K562 (cell line): ENCODE measurements at regions not wholly inside any gene's neighbourhood (a gene's known extent, or its start where the extent isn't known, plus 50 kb on each side); places are given as distances from the start of the nearest gene placed in this dataset.

Experiments
- ATAC-seq: fragments of 200-7000 bp; cut with Tn5 transposase; 3 replicates; pipeline ENCODE4 v1.9.1; 2020; ENCODE audit warnings: moderate library complexity
- BruUV-seq: library from RNA; stranded (reverse); fragments of 400-500 nt; replicated peaks from 2 replicates; lab custom pipeline; 2021; lab: Mats Ljungman, UMichigan
- CTCF ChIA-PET: fragments of 300-600 bp; formaldehyde crosslinking; extraction: SDS; loops from one replicate; lab custom pipeline; 2021; ENCODE audit warnings: low intra/inter-chr PET ratio; lab: Yijun Ruan, JAX
- POLR2A ChIA-PET: fragments of 300-600, 350-650 bp; sonication (Branson Sonifier 250); formaldehyde crosslinking; extraction: SDS; loops from one replicate; lab custom pipeline; 2021; ENCODE audit warnings: antibody characterized with exemption, inconsistent platforms; lab: Yijun Ruan, JAX
- DNase-seq, 4 experiments: peaks; one replicate each; pipeline versions ENCODE4 v3.0.0 to v3.0.0-alpha.2; 2011 to 2018; ENCODE audit warnings: low spot score in 3 of 4, mixed read lengths in 3 of 4; ENCODE audit errors: extremely low read depth in 1 of 4
- FAIRE-seq: peaks from 2 replicates; lab custom pipeline; 2011; peaks lifted over from hg19 to GRCh38; lab: Jason Lieb, UNC
- H2AFZ ChIP-seq: 2 replicates; pipeline ENCODE4 v1.6.0; 2011; ENCODE audit warnings: low read depth, low read length, control low read depth, inconsistent platforms
- H3K27ac ChIP-seq: fragments of 200-600 bp; 3 replicates; pipeline ENCODE4 v1.8.0; 2011; ENCODE audit warnings: low read depth, mild to moderate bottlenecking, control low read depth, inconsistent platforms, low read length, moderate library complexity, mixed read lengths; ENCODE audit errors: extremely low read depth
- H3K27me3 ChIP-seq, 2 experiments: fragments of 300-600 bp in 1 of 2; 2 replicates in 1 of 2; 3 replicates in 1 of 2; pipeline versions ENCODE4 v1.6.0 to v1.8.0; 2011; ENCODE audit warnings: inconsistent platforms in 2 of 2, low read length in 2 of 2, mild to moderate bottlenecking in 1 of 2, mixed read lengths in 1 of 2, moderate library complexity in 1 of 2; ENCODE audit not compliant: control insufficient read depth in 2 of 2, insufficient read depth in 2 of 2
- H3K36me3 ChIP-seq: fragments of 300-600 bp; 3 replicates; pipeline ENCODE4 v1.8.0; 2011; ENCODE audit warnings: mild to moderate bottlenecking, low read length, inconsistent platforms; ENCODE audit not compliant: control insufficient read depth, insufficient read depth
- H3K4me1 ChIP-seq, 2 experiments: fragments of 200-600 bp in 1 of 2; replicated peaks in 1 of 2; 2 replicates in 1 of 2; 3 replicates in 1 of 2; pipeline versions ENCODE4 v1.5.1 to v1.8.0; 2011; ENCODE audit warnings: inconsistent platforms in 2 of 2, low read length in 2 of 2, mild to moderate bottlenecking in 1 of 2, mixed read lengths in 1 of 2, moderate library complexity in 1 of 2; ENCODE audit not compliant: control insufficient read depth in 2 of 2, insufficient read depth in 2 of 2
- H3K4me2 ChIP-seq: 2 replicates; pipeline ENCODE4 v1.6.1; 2011; ENCODE audit warnings: low read length, control low read depth, inconsistent platforms, mixed read lengths; ENCODE audit not compliant: insufficient read depth
- H3K4me3 ChIP-seq: fragments of 200-600 bp; sonication (generic), shearing (Covaris generic); 2 replicates; pipeline ENCODE4 v1.5.1; 2016; ENCODE audit warnings: control low read depth, inconsistent platforms
- H3K79me2 ChIP-seq: fragments of 200-600 bp; 3 replicates; pipeline ENCODE4 v1.8.0; 2011; ENCODE audit warnings: low read length, inconsistent platforms; ENCODE audit not compliant: control insufficient read depth, insufficient read depth
- H3K9ac ChIP-seq, 2 experiments: 2 replicates each; pipeline versions ENCODE4 v1.6.0 to v1.6.1; 2011; ENCODE audit warnings: low read depth in 2 of 2, low read length in 2 of 2, control low read depth in 1 of 2, inconsistent platforms in 1 of 2, mild to moderate bottlenecking in 1 of 2, mixed read lengths in 1 of 2; ENCODE audit not compliant: insufficient read depth in 1 of 2
- H3K9me1 ChIP-seq: one replicate; pipeline ENCODE4 v1.6.0; 2011; ENCODE audit warnings: inconsistent platforms, mild to moderate bottlenecking, low read length, moderate library complexity; ENCODE audit not compliant: control insufficient read depth, insufficient read depth
- H3K9me3 ChIP-seq: replicated peaks from 2 replicates; pipeline ENCODE4 v1.5.1; 2011; ENCODE audit warnings: low read depth, low read length, inconsistent platforms; ENCODE audit not compliant: control insufficient read depth, insufficient read depth
- H4K20me1 ChIP-seq: replicated peaks from 2 replicates; pipeline ENCODE4 v1.6.1; 2011; ENCODE audit warnings: low read length, inconsistent platforms, mixed read lengths; ENCODE audit not compliant: control insufficient read depth, insufficient read depth
- ETV1 ChIP-seq: fragments of 450-650 bp; conservative IDR thresholded peaks from 2 replicates; pipeline ENCODE4 v1.6.1; 2016; ENCODE audit warnings: missing genetic modification characterization, control low read depth, low read depth, missing compliant biosample characterization
- NFRKB ChIP-seq: fragments of 450-650 bp; IDR thresholded peaks from 2 replicates; pipeline ENCODE4 v1.6.1; 2016; ENCODE audit warnings: low read depth
- NR3C1 ChIP-seq: sonication (generic); formaldehyde crosslinking; IDR thresholded peaks from 2 replicates; pipeline ENCODE4 v1.8.1; 2022; ENCODE audit warnings: missing genetic modification reagents
- RNF2 ChIP-seq: sonication (generic); IDR thresholded peaks from 2 replicates; pipeline ENCODE4 v1.6.1; 2016
- SAP30 ChIP-seq: fragments of 200-600 bp; sonication (generic); IDR thresholded peaks from 2 replicates; pipeline ENCODE4 v1.6.1; 2012; ENCODE audit warnings: borderline replicate concordance, low read depth, mild to moderate bottlenecking, moderate library complexity, low read length, control low read depth, inconsistent platforms; ENCODE audit not compliant: insufficient read depth, poor library complexity, severe bottlenecking
- YY1 ChIP-seq, 3 experiments: IDR thresholded peaks; 2 replicates each; pipeline ENCODE4 v1.6.1; 2011; ENCODE audit warnings: low read length in 2 of 3, mild to moderate bottlenecking in 2 of 3, moderate library complexity in 2 of 3, borderline replicate concordance in 1 of 3, control low read depth in 1 of 3, low read depth in 1 of 3; ENCODE audit not compliant: insufficient read depth in 3 of 3, insufficient replicate concordance in 2 of 3, control insufficient read depth in 1 of 3, insufficient read length in 1 of 3; ENCODE audit errors: extremely low read depth in 1 of 3
- ZNF586 ChIP-seq: fragments of 450-650 bp; formaldehyde crosslinking; conservative IDR thresholded peaks from 2 replicates; pipeline ENCODE4 v1.4.0; 2020; ENCODE audit warnings: mild to moderate bottlenecking, moderate library complexity
- whole genome bisulfite sequencing: fragments of 100-300 bp; shearing (Covaris generic); methylation state at CpG from one replicate; pipeline ENCODE4 v1.1.6; 2016; ENCODE audit warnings: low coverage, mixed read lengths; ENCODE audit not compliant: insufficient coverage; ENCODE audit errors: missing lambda C conversion rate; 5-methylcytosine and 5-hydroxymethylcytosine counted together
- in situ Hi-C: fragments of 300-500 bp; cut with MboI; formaldehyde crosslinking; loops from 4 replicates; pipeline ENCODE4 v1.15.0; 2018; ENCODE audit warnings: inconsistent platforms, mixed read lengths
- intact Hi-C: fragments of 100-400 bp; cut with micrococcal nuclease; formaldehyde crosslinking; loops from 2 replicates; pipeline ENCODE4 v1.14.2; 2022
- TF ChIP-seq, protein P1 (sequence below): sonication (generic); formaldehyde crosslinking; IDR thresholded peaks from 2 replicates; pipeline ENCODE4 v1.8.0; 2022; ENCODE audit warnings: mild to moderate bottlenecking, missing genetic modification reagents
- TF ChIP-seq, protein P2 (sequence below): sonication (generic); formaldehyde crosslinking; IDR thresholded peaks from 2 replicates; pipeline ENCODE4 v1.8.0; 2023; ENCODE audit warnings: mild to moderate bottlenecking, missing genetic modification reagents

DNA sequence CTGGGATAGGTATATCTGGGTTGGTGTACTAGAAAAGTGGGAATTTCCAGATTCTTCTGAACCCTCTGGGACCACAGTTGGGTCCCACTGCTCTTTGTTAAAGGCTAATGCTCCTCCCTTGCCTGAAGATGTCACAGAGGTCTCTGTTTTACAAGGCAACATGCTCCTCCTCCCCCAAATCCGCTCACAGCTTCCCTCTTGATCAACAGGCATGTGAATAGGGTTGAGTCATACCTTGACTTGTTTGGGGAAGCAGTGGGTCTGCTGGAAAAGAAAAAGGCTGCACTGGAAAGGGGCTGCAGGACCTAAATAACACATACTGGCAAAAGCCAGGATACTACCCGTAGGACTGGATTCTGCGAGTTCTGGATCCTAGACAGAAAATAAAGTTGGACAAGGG is 165.4 kb upstream of the TMEM260 start:
- in situ Hi-C loops: no loop called here
- Histone ChIP-seq H3K4me1 (no peaks in the 10 kb centered on the region), H3K27me3 (no peaks in the 10 kb centered on the region), H3K27ac (no peak overlapping the region), H3K9ac (no peak overlapping the region)
- ATAC-seq: no peak
- no TSS peak for BruUV-seq
- TF ChIP-seq, protein P1, sequence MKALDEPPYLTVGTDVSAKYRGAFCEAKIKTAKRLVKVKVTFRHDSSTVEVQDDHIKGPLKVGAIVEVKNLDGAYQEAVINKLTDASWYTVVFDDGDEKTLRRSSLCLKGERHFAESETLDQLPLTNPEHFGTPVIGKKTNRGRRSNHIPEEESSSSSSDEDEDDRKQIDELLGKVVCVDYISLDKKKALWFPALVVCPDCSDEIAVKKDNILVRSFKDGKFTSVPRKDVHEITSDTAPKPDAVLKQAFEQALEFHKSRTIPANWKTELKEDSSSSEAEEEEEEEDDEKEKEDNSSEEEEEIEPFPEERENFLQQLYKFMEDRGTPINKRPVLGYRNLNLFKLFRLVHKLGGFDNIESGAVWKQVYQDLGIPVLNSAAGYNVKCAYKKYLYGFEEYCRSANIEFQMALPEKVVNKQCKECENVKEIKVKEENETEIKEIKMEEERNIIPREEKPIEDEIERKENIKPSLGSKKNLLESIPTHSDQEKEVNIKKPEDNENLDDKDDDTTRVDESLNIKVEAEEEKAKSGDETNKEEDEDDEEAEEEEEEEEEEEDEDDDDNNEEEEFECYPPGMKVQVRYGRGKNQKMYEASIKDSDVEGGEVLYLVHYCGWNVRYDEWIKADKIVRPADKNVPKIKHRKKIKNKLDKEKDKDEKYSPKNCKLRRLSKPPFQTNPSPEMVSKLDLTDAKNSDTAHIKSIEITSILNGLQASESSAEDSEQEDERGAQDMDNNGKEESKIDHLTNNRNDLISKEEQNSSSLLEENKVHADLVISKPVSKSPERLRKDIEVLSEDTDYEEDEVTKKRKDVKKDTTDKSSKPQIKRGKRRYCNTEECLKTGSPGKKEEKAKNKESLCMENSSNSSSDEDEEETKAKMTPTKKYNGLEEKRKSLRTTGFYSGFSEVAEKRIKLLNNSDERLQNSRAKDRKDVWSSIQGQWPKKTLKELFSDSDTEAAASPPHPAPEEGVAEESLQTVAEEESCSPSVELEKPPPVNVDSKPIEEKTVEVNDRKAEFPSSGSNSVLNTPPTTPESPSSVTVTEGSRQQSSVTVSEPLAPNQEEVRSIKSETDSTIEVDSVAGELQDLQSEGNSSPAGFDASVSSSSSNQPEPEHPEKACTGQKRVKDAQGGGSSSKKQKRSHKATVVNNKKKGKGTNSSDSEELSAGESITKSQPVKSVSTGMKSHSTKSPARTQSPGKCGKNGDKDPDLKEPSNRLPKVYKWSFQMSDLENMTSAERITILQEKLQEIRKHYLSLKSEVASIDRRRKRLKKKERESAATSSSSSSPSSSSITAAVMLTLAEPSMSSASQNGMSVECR (CRISPR knock-in tag): no peak
- TF ChIP-seq SAP30: no peak
- TF ChIP-seq NR3C1 (CRISPR knock-in tag): no peak
- TF ChIP-seq NFRKB: no peak
- TF ChIP-seq, protein P2, sequence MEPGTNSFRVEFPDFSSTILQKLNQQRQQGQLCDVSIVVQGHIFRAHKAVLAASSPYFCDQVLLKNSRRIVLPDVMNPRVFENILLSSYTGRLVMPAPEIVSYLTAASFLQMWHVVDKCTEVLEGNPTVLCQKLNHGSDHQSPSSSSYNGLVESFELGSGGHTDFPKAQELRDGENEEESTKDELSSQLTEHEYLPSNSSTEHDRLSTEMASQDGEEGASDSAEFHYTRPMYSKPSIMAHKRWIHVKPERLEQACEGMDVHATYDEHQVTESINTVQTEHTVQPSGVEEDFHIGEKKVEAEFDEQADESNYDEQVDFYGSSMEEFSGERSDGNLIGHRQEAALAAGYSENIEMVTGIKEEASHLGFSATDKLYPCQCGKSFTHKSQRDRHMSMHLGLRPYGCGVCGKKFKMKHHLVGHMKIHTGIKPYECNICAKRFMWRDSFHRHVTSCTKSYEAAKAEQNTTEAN (CRISPR knock-in tag): no peak
- no peak for TF ChIP-seq RNF2
- no peak for TF ChIP-seq YY1 (IDR thresholded peaks at IDR 0.05; ENCODE audit: borderline replicate concordance in 1 of 3, control insufficient read depth in 1 of 3, extremely low read depth in 1 of 3, insufficient read depth in 3 of 3, insufficient read length in 1 of 3, insufficient replicate concordance in 2 of 3, low read depth in 1 of 3, low read length in 2 of 3)
- no peak for TF ChIP-seq ZNF586 (CRISPR knock-in tag)
- TF ChIP-seq ETV1 (tag): no peak
- TF ChIP-seq, all 486 proteins: peak for 0
- Histone ChIP-seq H3K79me2 (no peaks in the 10 kb centered on the region), H3K9me1 (no peaks in the 10 kb centered on the region), H4K20me1 (no peaks in the 10 kb centered on the region), H3K4me2 (no peak overlapping the region), H3K36me3 (no peaks in the 10 kb centered on the region), H3K4me3 (no peak overlapping the region), H3K9me3 (no peaks in the 10 kb centered on the region), H2AFZ (no peak overlapping the region)
- POLR2A ChIA-PET: no interaction called here
- CTCF ChIA-PET: no interaction called here
- no peak for DNase-seq
- intact Hi-C loops: no loop called here
- FAIRE-seq: no peak
- 0% methylated on average over 3 of the region's 3 CpGs for WGBS
